HUES64 (cell line): ENCODE measurements at regions not wholly inside any gene's neighbourhood (a gene's known extent, or its start where the extent isn't known, plus 50 kb on each side); places are given as distances from the start of the nearest gene placed in this dataset.
"Not testable (repeated sequence)": the region's sequence is repeated elsewhere in the genome, so short reads cannot be mapped to it uniquely, and the experiment has no call there.

Source experiments
- H3K27ac ChIP-seq: 2 replicates; pipeline ENCODE4 v1.7.0; 2013; ENCODE audit warnings: low read depth, low read length, inconsistent platforms
- H3K27me3 ChIP-seq: 2 replicates; pipeline ENCODE4 v1.6.1; 2013; ENCODE audit warnings: mild to moderate bottlenecking, low read length; ENCODE audit not compliant: insufficient read depth
- H3K36me3 ChIP-seq: 2 replicates; pipeline ENCODE4 v1.6.1; 2013; ENCODE audit warnings: mild to moderate bottlenecking, low read length; ENCODE audit not compliant: insufficient read depth
- H3K4me1 ChIP-seq: 2 replicates; pipeline ENCODE4 v1.6.1; 2013; ENCODE audit warnings: mild to moderate bottlenecking, low read length, moderate library complexity; ENCODE audit not compliant: insufficient read depth
- H3K4me3 ChIP-seq: 2 replicates; pipeline ENCODE4 v1.5.1; 2013; ENCODE audit warnings: mild to moderate bottlenecking, low read length, moderate library complexity
- H3K9ac ChIP-seq: 2 replicates; pipeline ENCODE4 v1.6.1; 2013; ENCODE audit warnings: mild to moderate bottlenecking, low read depth, low read length
- H3K9me3 ChIP-seq: 2 replicates; pipeline ENCODE4 v1.6.1; 2013; ENCODE audit warnings: low read depth, low read length; ENCODE audit not compliant: insufficient read depth
- WGBS: fragments of 150-250, 120-280 bp; methylation state at CpG from one replicate; pipeline ENCODE4 v1.1.7; 2013; ENCODE audit warnings: missing lambda C conversion rate; 5-methylcytosine and 5-hydroxymethylcytosine counted together

DNA sequence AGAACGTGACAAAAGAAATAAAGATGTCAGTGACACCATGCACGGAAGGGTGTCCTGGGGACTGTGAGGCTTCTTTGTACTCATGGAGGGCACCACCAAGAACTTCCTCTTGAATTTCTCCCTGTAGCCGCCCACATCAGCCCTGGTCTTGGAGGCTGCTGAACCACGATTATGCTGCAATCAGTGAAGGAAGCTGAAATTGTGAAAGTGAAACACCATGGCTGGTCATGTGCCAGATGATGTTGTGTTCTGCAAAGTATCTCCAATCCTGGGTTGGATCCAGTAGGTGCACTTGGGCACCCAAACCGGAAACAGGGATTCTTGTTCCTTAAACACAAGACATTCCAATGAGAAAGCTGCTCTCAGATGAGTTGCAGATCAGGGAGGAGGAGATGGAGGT is 104.4 kb upstream of the GOLGA6L6 start:
- H3K27me3 ChIP-seq: no peaks in the 10 kb centered on the region
- no peak overlapping the region for H3K27ac ChIP-seq
- no peaks in the 10 kb centered on the region for H3K4me1 ChIP-seq
- H3K36me3 ChIP-seq: no peaks in the 10 kb centered on the region
- H3K4me3 ChIP-seq: no peak overlapping the region
- WGBS: 78% methylated on average over 5 of the region's 5 CpGs
- H3K9me3 ChIP-seq: peaks cover 91% of the 10 kb centered on the region
- no peak overlapping the region for H3K9ac ChIP-seq

DNA sequence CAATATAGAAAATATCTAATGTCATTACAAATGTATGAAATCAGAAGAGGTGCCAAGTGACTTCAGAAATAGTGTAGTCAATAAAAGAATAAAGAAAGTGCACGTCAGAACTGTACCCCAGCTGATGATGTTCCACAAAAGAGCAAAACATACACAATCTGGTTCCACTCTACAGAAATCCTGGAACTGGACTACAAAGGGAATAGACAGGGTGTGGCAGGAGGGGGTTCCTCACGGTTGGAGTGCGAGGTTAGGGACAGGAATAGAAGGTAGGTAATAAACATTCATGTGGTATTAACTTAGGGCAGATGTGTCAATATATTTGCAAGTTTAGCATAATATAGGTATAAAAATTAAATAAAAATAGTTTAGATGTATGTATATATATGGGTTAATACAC is 103.3 kb upstream of the GOLGA6L6 start:
- no peaks in the 10 kb centered on the region for H3K4me1 ChIP-seq
- no peak overlapping the region for H3K4me3 ChIP-seq
- no peak overlapping the region for H3K9ac ChIP-seq
- no peaks in the 10 kb centered on the region for H3K27me3 ChIP-seq
- H3K9me3 ChIP-seq: peaks cover 80% of the 10 kb centered on the region
- 67% methylated on average over 3 of the region's 3 CpGs for WGBS
- no peak overlapping the region for H3K27ac ChIP-seq
- no peaks in the 10 kb centered on the region for H3K36me3 ChIP-seq

DNA sequence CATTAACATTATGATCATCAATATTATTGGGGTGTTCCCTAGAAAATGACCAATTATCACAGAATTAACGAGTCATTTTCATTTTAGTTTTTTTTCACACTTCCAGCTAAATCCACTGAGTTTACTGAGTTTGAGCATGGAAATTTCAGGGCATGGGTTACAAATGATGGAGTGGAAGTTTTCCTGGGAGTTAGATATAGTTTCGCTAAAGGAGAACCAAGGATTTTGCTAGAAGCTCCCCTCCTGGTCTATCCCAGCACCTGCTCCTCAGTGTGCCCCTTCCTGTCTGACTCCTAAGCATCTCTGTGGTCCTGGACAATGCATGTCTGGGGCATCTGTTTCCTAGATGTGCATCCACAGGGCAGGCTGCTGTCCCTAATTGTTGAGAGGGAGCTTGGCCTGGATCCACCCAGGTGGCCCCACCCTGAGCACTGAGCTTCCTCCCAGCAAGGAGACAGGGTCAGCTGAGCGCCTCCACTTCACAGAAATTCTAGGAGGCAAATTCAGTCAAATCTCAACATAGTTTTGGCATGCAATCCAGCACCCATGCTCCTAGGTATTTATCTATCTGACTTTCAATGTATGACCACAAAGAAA is 102.3 kb upstream of the GOLGA6L6 start:
- no peak overlapping the region for H3K27ac ChIP-seq
- H3K36me3 ChIP-seq: no peaks in the 10 kb centered on the region
- H3K4me3 ChIP-seq: no peak overlapping the region
- 59% methylated on average over 3 of the region's 3 CpGs for whole genome bisulfite sequencing
- H3K27me3 ChIP-seq: no peaks in the 10 kb centered on the region
- H3K9ac ChIP-seq: no peak overlapping the region
- H3K9me3 ChIP-seq: peaks cover 71% of the 10 kb centered on the region
- H3K4me1 ChIP-seq: no peaks in the 10 kb centered on the region

DNA sequence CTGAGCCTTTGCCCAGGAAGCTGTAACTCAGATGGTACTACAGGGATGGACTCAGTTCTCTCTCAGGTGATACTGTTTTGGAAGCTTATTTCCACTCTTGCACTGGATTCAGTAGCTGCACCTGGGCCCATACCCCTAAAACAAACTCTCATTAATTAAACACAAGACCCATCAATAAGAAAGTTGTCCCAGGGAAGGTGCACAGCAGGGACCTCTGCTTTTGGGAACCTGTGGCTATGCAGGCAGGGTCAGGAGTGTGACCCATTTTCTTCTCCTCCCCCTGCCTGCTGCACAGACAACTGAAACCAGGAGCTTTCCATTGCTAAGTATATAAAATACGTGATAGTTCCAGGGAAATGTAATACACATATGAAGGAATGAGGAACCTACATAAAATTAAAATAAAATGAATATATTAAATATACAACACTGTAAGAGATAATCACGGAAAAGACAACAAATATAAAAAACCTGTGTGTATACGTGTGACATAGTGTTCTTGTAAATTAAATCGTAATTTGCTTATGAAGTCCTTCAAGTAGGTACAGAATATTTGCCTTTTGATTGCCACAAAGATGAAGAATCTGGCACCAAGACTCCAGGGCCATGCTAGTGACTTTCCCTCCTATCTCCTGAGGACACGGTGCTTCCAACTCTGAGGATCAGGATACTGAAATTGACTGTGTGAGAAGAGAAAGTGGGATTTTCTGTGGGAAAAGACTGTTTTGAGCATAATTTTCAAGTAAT is 101.6 kb upstream of the GOLGA6L6 start:
- no peak overlapping the region for H3K4me3 ChIP-seq
- H3K27ac ChIP-seq: no peak overlapping the region
- H3K4me1 ChIP-seq: no peaks in the 10 kb centered on the region
- 79% methylated on average over 4 of the region's 5 CpGs for WGBS
- no peak overlapping the region for H3K9ac ChIP-seq
- no peaks in the 10 kb centered on the region for H3K36me3 ChIP-seq
- H3K27me3 ChIP-seq: no peaks in the 10 kb centered on the region
- peaks cover 64% of the 10 kb centered on the region for H3K9me3 ChIP-seq

DNA sequence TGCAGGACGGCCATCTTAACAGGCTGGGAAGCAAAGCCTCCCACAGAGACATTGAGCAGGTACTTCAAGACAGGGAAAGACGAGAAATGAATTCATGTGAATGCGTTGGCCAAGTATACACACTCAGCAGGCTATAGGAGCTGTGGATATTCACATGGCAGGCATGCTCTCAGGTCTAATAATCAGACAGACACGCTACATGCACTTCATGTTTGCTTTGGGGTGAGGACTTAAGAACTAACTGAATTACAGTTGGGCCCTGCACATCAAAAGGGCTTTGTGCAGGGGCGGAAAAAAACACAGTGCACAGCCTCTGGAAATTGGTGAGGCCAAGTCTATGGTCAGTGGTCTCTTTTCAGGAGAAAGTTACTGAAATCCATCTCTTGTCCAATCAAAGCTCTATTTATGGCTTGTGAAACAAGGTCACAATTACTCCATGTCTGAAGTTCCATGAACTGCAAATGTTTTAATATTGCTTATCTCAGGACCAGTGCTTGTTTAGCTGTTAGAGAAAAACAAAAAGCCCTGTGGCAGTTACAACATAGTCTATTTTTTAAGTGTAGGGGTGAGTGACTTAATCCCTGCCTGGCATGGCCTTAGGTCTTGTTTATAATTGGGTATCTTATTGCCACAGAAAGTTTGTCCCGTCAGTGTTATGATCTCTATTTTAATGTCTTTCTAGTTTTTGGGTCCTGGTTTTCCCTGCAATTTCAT is 100.6 kb upstream of the GOLGA6L6 start:
- 66% methylated on average over 6 of the region's 6 CpGs for WGBS
- H3K27ac ChIP-seq: no peak overlapping the region
- H3K4me1 ChIP-seq: no peaks in the 10 kb centered on the region
- no peak overlapping the region for H3K9ac ChIP-seq
- no peaks in the 10 kb centered on the region for H3K27me3 ChIP-seq
- no peak overlapping the region for H3K4me3 ChIP-seq
- peaks cover 54% of the 10 kb centered on the region for H3K9me3 ChIP-seq
- H3K36me3 ChIP-seq: no peaks in the 10 kb centered on the region

DNA sequence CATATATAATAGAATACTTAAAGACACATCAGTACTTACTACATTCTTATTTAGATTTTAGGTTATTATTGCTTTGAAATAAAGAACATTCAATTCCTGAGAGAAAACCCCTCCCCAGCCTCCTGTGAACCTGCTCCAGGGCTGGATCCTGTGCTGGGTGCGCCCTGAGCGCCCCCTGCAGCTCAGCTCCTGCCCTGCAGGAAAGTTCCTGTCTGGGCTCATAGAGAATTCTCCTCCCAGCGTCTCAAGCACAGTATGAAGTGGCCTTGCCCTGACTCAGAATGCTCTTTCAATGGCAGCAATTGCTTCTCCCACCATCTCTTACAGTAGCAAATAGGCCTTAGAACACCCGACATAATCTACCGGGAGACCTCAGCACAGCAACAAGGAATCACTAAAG is 98.8 kb upstream of the GOLGA6L6 start:
- H3K4me3 ChIP-seq, H3K27me3 ChIP-seq, H3K36me3 ChIP-seq, H3K9ac ChIP-seq, H3K27ac ChIP-seq, H3K4me1 ChIP-seq: not testable (repeated sequence)
- peaks cover 36% of the 10 kb centered on the region for H3K9me3 ChIP-seq
- WGBS: 14% methylated on average over 2 of the region's 5 CpGs

DNA sequence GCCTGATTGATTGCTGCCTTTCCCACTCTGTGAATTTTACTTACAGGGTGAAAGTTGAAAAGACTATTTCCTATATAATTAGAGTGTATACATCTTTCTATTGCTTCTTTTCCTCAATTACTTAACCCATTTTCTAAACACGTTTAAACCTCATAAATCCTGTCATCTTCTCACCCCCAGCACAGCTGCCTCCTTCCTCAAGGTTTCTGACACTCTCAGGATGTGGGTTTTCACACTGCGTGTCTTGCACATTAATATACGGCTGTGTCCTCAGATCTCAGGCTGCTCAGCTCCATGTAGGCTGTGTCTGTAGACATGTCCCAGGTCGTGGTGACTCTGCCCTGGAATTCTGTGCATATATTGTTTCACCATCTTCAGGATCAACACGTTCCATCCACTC is 97.6 kb upstream of the GOLGA6L6 start:
- H3K36me3 ChIP-seq, H3K4me1 ChIP-seq, H3K27ac ChIP-seq, H3K27me3 ChIP-seq, H3K9ac ChIP-seq, H3K4me3 ChIP-seq: not testable (repeated sequence)
- no CpG with 5 or more reads among the region's 5 CpGs for WGBS
- H3K9me3 ChIP-seq: peaks cover 24% of the 10 kb centered on the region

DNA sequence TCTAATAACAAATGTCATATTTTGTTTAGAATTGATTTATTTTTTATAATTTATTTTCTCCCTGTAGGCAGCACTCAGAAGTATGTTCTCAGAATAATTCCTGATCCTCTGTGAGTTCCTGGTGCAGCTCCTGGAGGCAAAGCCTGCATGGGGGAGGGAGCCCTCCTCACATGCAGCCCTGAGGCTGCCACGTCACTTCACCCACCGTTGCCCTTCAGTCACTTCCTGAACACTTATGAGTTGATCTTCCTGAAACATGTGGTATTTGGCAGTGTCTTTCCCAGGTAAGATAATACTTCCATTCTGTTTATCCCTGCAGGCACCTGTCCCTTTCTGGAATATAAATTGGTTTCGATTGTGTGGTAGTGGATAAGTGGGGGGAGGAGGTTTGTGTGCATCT is 95.9 kb upstream of the GOLGA6L6 start:
- H3K4me3 ChIP-seq, H3K27me3 ChIP-seq, H3K4me1 ChIP-seq, H3K9ac ChIP-seq, H3K36me3 ChIP-seq, H3K9me3 ChIP-seq, H3K27ac ChIP-seq: not testable (repeated sequence)
- WGBS: no CpG with 5 or more reads among the region's 3 CpGs

DNA sequence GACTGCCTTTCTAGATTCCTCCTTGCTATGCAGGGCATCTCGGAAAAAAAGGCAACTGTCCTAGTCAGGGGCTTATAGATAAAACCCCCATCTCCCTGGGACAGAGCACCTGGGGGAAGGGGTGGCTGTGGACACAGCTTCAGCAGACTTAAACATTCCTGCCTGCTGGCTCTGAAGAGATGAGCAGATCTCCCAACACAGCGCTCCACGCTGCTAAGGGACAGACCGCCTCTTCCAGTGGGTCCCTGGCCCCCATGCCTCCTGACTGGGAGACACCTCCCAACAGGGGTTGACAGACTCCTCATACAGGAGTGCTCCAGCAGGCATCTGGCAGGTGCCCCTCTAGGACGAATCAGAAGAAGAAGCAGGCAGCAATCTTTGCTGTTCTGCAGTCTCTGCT is 87.9 kb upstream of the GOLGA6L6 start:
- H3K9ac ChIP-seq, H3K27me3 ChIP-seq, H3K4me1 ChIP-seq, H3K4me3 ChIP-seq, H3K27ac ChIP-seq, H3K9me3 ChIP-seq, H3K36me3 ChIP-seq: not testable (repeated sequence)
- WGBS: 87% methylated on average over 5 of the region's 5 CpGs

DNA sequence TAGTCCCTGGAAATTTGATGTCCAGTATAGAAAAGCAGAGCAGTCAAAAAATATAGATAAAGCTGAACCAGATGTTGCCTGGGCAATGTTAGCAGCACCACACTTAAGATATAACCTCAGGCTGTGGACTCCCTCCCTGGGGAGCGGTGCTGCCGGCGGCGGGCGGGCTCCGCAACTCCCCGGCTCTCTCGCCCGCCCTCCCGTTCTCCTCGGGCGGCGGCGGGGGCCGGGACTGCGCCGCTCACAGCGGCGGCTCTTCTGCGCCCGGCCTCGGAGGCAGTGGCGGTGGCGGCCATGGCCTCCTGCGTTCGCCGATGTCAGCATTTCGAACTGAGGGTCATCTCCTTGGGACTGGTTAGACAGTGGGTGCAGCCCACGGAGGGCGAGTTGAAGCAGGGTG is 86.9 kb upstream of the GOLGA6L6 start:
- H3K36me3 ChIP-seq, H3K9ac ChIP-seq, H3K27ac ChIP-seq, H3K4me3 ChIP-seq, H3K9me3 ChIP-seq, H3K4me1 ChIP-seq, H3K27me3 ChIP-seq: not testable (repeated sequence)
- no CpG with 5 or more reads among the region's 30 CpGs for WGBS

DNA sequence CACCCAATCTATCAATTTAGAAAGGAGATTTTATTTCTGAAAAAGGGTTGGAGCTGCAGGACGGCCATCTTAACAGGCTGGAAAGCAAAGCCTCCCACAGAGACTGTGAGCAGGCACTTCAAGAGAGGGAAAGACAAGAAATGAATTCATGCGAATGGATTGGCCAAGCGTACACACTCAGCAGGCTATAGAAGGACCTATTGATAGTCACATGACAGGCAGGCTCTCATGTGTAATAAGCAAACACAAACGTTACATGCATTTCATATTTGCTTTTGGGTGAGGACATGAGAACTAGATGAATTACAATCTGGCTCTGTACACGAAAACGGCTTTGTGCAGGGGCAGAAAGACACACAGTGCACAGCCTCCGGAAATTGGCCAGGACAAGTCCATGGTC is 83.9 kb upstream of the GOLGA6L6 start:
- not testable (repeated sequence) for H3K27me3 ChIP-seq, H3K36me3 ChIP-seq, H3K27ac ChIP-seq, H3K9ac ChIP-seq, H3K4me1 ChIP-seq, H3K4me3 ChIP-seq, H3K9me3 ChIP-seq
- WGBS: no CpG with 5 or more reads among the region's 7 CpGs
